ENCODE measurements at regions not wholly inside any gene's neighbourhood (a gene's known extent, or its start where the extent isn't known, plus 50 kb on each side); places are given as distances from the start of the nearest gene placed in this dataset.

- TF ChIP-seq POLR2A (IDR thresholded peaks at IDR 0.05) (no peak), CTCF (IDR thresholded peaks at IDR 0.05) (no peak)
- intact Hi-C loops (cut with DNase I; ENCODE audit: low total_unique reads), result no loop called here
- no peak overlapping the region for H3K4me3 ChIP-seq (ENCODE audit: low read depth, poor library complexity, severe bottlenecking)
- WGBS, 2 donors, result 95 to 97% methylated on average over 3 of the region's 3 CpGs
- no peak for DNase-seq (ENCODE audit: low spot score in 2 of 2)
These were observed 268.4 kb downstream of the DLEU7 start for GRCh38 chr13:50575138-50575537.

- 45 to 46% methylated on average over 6 of the region's 6 CpGs for WGBS, 2 donors
- TF ChIP-seq POLR2A (IDR thresholded peaks at IDR 0.05), result no peak
- no peak for TF ChIP-seq CTCF (IDR thresholded peaks at IDR 0.05)
- H3K4me3 ChIP-seq (ENCODE audit: low read depth, poor library complexity, severe bottlenecking), result no peak overlapping the region
- intact Hi-C loops (cut with DNase I; ENCODE audit: low total_unique reads), result no loop called here
- no peak for DNase-seq (ENCODE audit: low spot score in 2 of 2)
These were observed 267.3 kb downstream of the DLEU7 start for GRCh38 chr13:50576156-50576555.

- H3K4me3 ChIP-seq (ENCODE audit: low read depth, poor library complexity, severe bottlenecking), result no peak overlapping the region
- intact Hi-C loops (cut with DNase I; ENCODE audit: low total_unique reads), result no loop called here
- TF ChIP-seq CTCF (IDR thresholded peaks at IDR 0.05), result no peak
- TF ChIP-seq POLR2A (IDR thresholded peaks at IDR 0.05), result no peak
- 82 to 86% methylated on average over 2 of the region's 2 CpGs for WGBS, 2 donors
- DNase-seq (ENCODE audit: low spot score in 2 of 2), result no peak
These were observed 265.7 kb downstream of the DLEU7 start for GRCh38 chr13:50577806-50578205.

- no peak overlapping the region for H3K4me3 ChIP-seq (ENCODE audit: low read depth, poor library complexity, severe bottlenecking)
- TF ChIP-seq CTCF (IDR thresholded peaks at IDR 0.05), result no peak
- no peak for TF ChIP-seq POLR2A (IDR thresholded peaks at IDR 0.05)
- WGBS, 2 donors, result 48 to 67% methylated on average over 4 of the region's 4 CpGs
- intact Hi-C loops (cut with DNase I; ENCODE audit: low total_unique reads), result no loop called here
- DNase-seq (ENCODE audit: low spot score in 2 of 2), result no peak
These were observed 262.7 kb downstream of the DLEU7 start for GRCh38 chr13:50580684-50581305.

GRCh38 chr13:50581586-50582196 lies 261.8 kb downstream of the DLEU7 start:
- no peak for DNase-seq (ENCODE audit: low spot score in 2 of 2)
- WGBS, 2 donors, result 71 to 86% methylated on average over 1 of the region's 1 CpG
- intact Hi-C loops (cut with DNase I; ENCODE audit: low total_unique reads), result no loop called here
- TF ChIP-seq CTCF (IDR thresholded peaks at IDR 0.05) (no peak), POLR2A (IDR thresholded peaks at IDR 0.05) (no peak)
- H3K4me3 ChIP-seq (ENCODE audit: low read depth, poor library complexity, severe bottlenecking), result no peak overlapping the region

Data from lower leg skin (tissue), 4 donors.